GM13976 (cell line): ENCODE measurements at regions not wholly inside any gene's neighbourhood (a gene's known extent, or its start where the extent isn't known, plus 50 kb on each side); places are given as distances from the start of the nearest gene placed in this dataset.
A peak's percentile ranks its signal among the peaks of the same experiment; 100 is the strongest.

Experiments
- DNase-seq: peaks from one replicate; pipeline ENCODE4 v3.0.0; 2012; ENCODE audit warnings: low spot score
- in situ Hi-C: fragments of 300-500 bp; cut with MboI; formaldehyde crosslinking; loops from one replicate; pipeline ENCODE4 v1.12.0; 2022; ENCODE audit warnings: low sequenced_read_pairs, mixed read lengths, inconsistent platforms; ENCODE audit not compliant: unreplicated experiment
- TF ChIP-seq, protein P1 (sequence below): IDR thresholded peaks from 2 replicates; pipeline ENCODE4 v1.5.1; 2012; ENCODE audit warnings: borderline replicate concordance, mild to moderate bottlenecking; ENCODE audit not compliant: insufficient read depth; ENCODE audit errors: extremely low read depth, missing control alignments, control extremely low read depth

DNA sequence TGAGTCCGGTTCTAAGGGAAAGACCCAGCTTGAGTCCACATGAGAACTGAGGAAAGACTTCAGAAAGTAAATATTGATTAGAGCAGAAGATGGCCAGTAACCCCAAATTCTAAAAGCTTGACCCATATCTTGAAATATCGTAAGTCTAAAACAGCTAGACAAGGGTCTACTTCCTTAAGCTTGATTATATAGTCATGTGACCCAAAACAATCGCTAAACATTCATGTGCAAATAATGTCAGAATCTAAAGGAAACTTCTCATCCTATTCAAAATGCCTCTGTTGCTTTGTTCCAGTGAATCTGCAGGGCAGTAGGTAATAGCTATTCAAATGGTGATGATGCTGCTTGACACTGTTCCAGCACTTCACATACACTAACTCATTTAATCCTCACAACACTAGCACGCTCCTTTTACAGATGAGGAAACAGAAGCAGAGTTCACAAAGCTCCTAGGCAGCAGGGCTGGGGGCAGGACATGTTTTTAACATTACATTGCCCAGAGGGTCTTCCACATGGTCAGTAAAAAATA lies 52.6 kb downstream of the TCF20 start:
- in situ Hi-C loops = no loop called here
- DNase-seq = no peak
- TF ChIP-seq, protein P1, sequence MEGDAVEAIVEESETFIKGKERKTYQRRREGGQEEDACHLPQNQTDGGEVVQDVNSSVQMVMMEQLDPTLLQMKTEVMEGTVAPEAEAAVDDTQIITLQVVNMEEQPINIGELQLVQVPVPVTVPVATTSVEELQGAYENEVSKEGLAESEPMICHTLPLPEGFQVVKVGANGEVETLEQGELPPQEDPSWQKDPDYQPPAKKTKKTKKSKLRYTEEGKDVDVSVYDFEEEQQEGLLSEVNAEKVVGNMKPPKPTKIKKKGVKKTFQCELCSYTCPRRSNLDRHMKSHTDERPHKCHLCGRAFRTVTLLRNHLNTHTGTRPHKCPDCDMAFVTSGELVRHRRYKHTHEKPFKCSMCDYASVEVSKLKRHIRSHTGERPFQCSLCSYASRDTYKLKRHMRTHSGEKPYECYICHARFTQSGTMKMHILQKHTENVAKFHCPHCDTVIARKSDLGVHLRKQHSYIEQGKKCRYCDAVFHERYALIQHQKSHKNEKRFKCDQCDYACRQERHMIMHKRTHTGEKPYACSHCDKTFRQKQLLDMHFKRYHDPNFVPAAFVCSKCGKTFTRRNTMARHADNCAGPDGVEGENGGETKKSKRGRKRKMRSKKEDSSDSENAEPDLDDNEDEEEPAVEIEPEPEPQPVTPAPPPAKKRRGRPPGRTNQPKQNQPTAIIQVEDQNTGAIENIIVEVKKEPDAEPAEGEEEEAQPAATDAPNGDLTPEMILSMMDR = no peak

DNA sequence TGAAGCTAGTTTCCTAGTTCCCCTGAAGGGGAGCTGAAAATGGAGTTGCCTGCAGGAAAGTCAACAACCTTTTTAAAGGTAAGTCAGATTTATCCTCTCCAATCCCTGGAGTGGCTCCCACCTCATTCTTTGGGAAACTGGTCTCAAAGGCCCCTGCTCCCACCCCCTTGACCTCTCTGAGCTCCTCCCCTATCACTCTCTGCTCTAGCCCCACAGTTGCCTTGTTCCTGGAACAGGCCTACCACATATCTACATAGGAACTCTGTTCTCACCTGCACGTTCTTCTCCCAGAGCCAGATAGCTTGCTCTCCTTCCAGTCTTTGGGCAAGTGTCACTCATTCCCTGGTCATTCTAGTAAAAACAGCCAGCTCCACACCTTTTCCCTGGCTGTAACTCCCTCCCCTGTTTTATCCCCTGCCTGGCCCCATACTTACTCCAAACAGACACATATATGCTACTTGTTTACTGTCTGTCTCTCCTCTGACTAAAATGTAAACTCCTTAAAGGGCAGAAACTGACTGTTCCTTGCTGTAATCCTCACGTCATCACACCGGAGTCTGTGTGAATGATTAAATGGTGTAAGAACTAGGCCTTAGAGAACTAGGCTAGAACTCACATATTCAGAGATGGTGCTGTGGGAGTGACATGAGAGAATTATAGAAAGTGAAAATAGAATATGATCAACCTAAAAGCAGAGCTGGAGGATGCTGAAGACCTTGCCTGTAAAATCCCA lies 53.3 kb downstream of the TCF20 start:
- peak; percentile 43 for DNase-seq
- in situ Hi-C loops = no loop called here
- TF ChIP-seq, protein P1 = no peak

DNA sequence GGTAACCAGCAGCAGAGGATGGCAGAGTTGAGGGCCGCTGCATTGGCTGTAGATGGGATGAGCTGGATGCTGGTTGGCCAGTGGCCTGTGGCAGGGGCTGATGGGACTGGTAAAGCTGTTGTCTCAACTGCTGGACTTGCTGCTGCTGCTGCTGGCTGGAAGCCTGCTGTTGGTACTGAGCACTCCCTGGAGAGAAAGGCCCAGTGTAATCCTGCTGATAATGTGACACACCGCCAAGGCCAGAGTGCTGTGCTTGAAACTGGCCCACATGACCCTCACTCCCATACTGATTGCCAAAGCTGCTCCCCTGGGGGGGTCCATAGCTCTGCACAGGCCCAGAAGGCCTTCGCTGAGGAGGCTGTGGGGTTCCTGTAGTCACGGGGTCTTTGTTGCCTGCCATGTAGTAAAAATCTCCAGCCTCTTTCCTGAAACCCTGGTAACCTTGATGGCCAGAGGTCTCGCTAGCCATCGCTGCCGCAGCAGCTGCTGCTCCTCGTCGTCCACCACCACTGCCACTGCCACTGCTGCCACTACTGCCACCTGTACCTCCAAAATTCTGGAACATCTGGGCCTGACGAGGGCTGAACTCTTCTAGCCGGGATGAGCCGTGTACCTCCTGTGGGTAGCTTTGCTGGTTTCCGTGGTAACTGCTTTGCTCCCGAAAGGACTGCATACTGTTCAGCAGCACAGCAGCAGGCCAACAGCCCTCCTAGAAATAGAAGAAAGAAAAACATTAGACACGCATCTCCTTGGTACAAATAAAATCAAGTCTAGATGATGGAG lies 55.6 kb downstream of the TCF20 start:
- TF ChIP-seq, protein P1 = no peak
- no peak for DNase-seq
- in situ Hi-C loops = no loop called here

DNA sequence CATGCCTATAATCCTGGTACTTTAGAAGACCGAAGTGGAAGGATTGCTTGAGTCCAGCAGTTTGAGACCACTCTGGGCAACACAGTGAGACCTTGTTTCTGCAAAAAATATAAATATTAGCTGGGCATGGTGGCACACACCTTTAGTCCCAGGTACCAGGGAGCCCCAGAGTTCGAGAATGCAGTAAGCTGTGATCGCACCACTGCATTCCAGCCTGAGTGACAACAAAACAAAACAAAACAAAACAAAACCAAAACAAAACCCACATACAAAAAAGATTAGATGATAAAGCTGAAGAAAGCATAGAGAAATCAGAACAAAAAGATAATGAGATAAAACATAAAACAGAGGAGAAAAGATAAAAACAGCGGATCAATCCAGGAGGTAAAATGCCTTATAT lies 62.1 kb downstream of the TCF20 start:
- TF ChIP-seq, protein P1 = no peak
- no peak for DNase-seq
- in situ Hi-C loops = no loop called here

DNA sequence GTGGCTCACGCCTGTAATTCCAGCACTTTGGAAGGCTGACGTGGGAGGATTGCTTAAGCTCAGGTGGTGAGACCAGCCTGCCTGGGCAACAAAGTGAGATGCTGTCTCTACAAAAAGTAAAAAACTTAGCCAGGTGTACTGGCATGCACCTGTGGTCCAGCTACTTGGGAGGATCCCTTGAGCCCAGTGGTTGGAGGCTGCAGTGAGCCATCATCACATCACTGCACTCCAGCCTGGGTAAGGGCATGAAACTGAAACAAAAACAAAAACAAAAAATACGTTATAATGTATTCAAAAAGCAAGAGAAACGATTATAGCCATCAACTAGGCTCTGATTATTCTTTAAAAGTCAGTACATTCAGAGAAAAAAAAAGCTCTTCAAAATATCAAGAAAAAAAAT lies 62.5 kb downstream of the TCF20 start:
- in situ Hi-C loops = no loop called here
- no peak for DNase-seq
- TF ChIP-seq, protein P1 = no peak

DNA sequence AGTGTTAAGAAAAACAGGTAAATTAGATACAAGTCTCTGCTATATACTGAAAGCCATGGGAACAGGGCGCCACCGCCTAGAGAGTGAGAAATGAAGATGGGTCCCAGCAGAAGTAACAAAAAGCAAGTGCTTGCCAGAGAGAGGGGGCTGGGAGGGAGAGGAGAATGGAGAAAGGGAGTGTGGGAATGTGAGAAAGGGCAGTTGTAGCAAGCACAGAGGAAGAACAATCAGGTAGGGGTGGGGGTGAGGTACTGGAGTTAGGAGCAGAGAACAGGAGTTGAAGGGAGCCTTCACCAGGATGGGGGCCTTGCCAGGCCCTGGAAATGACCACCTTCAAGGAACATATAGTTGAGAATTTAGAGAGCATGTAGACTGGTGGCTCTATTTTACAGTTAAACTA lies 66.8 kb downstream of the TCF20 start:
- no peak for DNase-seq
- in situ Hi-C loops = no loop called here
- TF ChIP-seq, protein P1 = no peak
